22Rv1 (cell line): ENCODE measurements at regions not wholly inside any gene's neighbourhood (a gene's known extent, or its start where the extent isn't known, plus 50 kb on each side); places are given as distances from the start of the nearest gene placed in this dataset.

ENCODE experiments used
- H3K27ac ChIP-seq: fragments of 450-650 bp; 2 replicates; pipeline ENCODE4 v1.5.1; 2017
- CTCF ChIP-seq: fragments of 450-650 bp; IDR thresholded peaks from 2 replicates; pipeline ENCODE4 v1.5.1; 2017; ENCODE audit warnings: mild to moderate bottlenecking
- ZFX ChIP-seq: fragments of 450-650 bp; IDR thresholded peaks from 2 replicates; pipeline ENCODE4 v1.6.1; 2017; ENCODE audit warnings: antibody characterized with exemption, borderline replicate concordance

GRCh38 chr2:41920812-41921211 is 127.0 kb upstream of the PKDCC start:
- H3K27ac ChIP-seq: no peak overlapping the region
- TF ChIP-seq ZFX (no peak), CTCF (no peak)

GRCh38 chr2:41922177-41922576 is 125.6 kb upstream of the PKDCC start:
- no peak overlapping the region for H3K27ac ChIP-seq
- no peak for TF ChIP-seq CTCF
- TF ChIP-seq ZFX: no peak

GRCh38 chr2:41923156-41923786 is 124.5 kb upstream of the PKDCC start:
- no peak overlapping the region for H3K27ac ChIP-seq
- no peak for TF ChIP-seq ZFX
- TF ChIP-seq CTCF: no peak

- no peak for TF ChIP-seq CTCF
- no peak for TF ChIP-seq ZFX
- H3K27ac ChIP-seq: no peak overlapping the region
These were observed 123.8 kb upstream of the PKDCC start for GRCh38 chr2:41924024-41924423.

- TF ChIP-seq CTCF (no peak), ZFX (no peak)
- H3K27ac ChIP-seq: no peak overlapping the region
These were observed 123.0 kb upstream of the PKDCC start for GRCh38 chr2:41924709-41925408.

- H3K27ac ChIP-seq: no peak overlapping the region
- TF ChIP-seq CTCF (no peak), ZFX (no peak)
These were observed 122.1 kb upstream of the PKDCC start for GRCh38 chr2:41925712-41926111.

GRCh38 chr2:41926614-41927580 is 120.9 kb upstream of the PKDCC start:
- H3K27ac ChIP-seq: no peak overlapping the region

More at GRCh38 chr2:41926614-41927580, 120.9 kb upstream of the PKDCC start:
- no peak for TF ChIP-seq ZFX
- no peak for TF ChIP-seq CTCF
